ENCODE measurements at regions not wholly inside any gene's neighbourhood (a gene's known extent, or its start where the extent isn't known, plus 50 kb on each side); places are given as distances from the start of the nearest gene placed in this dataset.
A peak's percentile ranks its signal among the peaks of the same experiment; 100 is the strongest.

GRCh38 chr7:115868369-115868768, 162.2 kb downstream of the TFEC start:
- Histone ChIP-seq H3K9me3 (ENCODE audit: severe bottlenecking) (no peaks in the 10 kb centered on the region), H3K4me3 (ENCODE audit: severe bottlenecking) (no peak overlapping the region), H3K27ac (ENCODE audit: poor library complexity, severe bottlenecking) (no peak overlapping the region), H3K27me3 (ENCODE audit: insufficient read depth, poor library complexity, severe bottlenecking) (no peaks in the 10 kb centered on the region), H3K4me1 (ENCODE audit: insufficient read depth, poor library complexity, severe bottlenecking) (no peaks in the 10 kb centered on the region), H3K36me3 (ENCODE audit: low read depth) (no peaks in the 10 kb centered on the region)
- TF ChIP-seq CTCF (IDR thresholded peaks at IDR 0.05; ENCODE audit: poor library complexity, severe bottlenecking): no peak
- no peak; the same call in 2 of the 3 replicates for ATAC-seq (ENCODE audit: low read depth)
- no peak for DNase-seq (ENCODE audit: low spot score)

GRCh38 chr7:115864082-115864481, 166.5 kb downstream of the TFEC start:
- H3K9me3 ChIP-seq (ENCODE audit: severe bottlenecking): no peaks in the 10 kb centered on the region
- H3K27ac ChIP-seq (ENCODE audit: poor library complexity, severe bottlenecking): no peak overlapping the region
- no peak for ATAC-seq (ENCODE audit: low read depth)
- no peaks in the 10 kb centered on the region for H3K4me1 ChIP-seq (ENCODE audit: insufficient read depth, poor library complexity, severe bottlenecking)
- no peak for DNase-seq (ENCODE audit: low spot score)
- H3K4me3 ChIP-seq (ENCODE audit: severe bottlenecking): no peak overlapping the region
- no peaks in the 10 kb centered on the region for H3K36me3 ChIP-seq (ENCODE audit: low read depth)
- TF ChIP-seq CTCF (IDR thresholded peaks at IDR 0.05; ENCODE audit: poor library complexity, severe bottlenecking): no peak
- no peaks in the 10 kb centered on the region for H3K27me3 ChIP-seq (ENCODE audit: insufficient read depth, poor library complexity, severe bottlenecking)

GRCh38 chr7:115851291-115851690, 179.3 kb downstream of the TFEC start:
- H3K4me3 ChIP-seq (ENCODE audit: severe bottlenecking): no peak overlapping the region
- no peak for DNase-seq (ENCODE audit: low spot score)

GRCh38 chr7:115850774-115851173, 179.8 kb downstream of the TFEC start:
- DNase-seq (ENCODE audit: low spot score) (no peak), ATAC-seq (ENCODE audit: low read depth) (no peak)
- Histone ChIP-seq H3K9me3 (ENCODE audit: severe bottlenecking) (no peaks in the 10 kb centered on the region), H3K27ac (ENCODE audit: poor library complexity, severe bottlenecking) (no peak overlapping the region), H3K27me3 (ENCODE audit: insufficient read depth, poor library complexity, severe bottlenecking) (no peaks in the 10 kb centered on the region), H3K4me1 (ENCODE audit: insufficient read depth, poor library complexity, severe bottlenecking) (no peaks in the 10 kb centered on the region), H3K36me3 (ENCODE audit: low read depth) (no peaks in the 10 kb centered on the region), H3K4me3 (ENCODE audit: severe bottlenecking) (no peak overlapping the region)
- no peak for TF ChIP-seq CTCF (IDR thresholded peaks at IDR 0.05; ENCODE audit: poor library complexity, severe bottlenecking)

More at GRCh38 chr7:115851291-115851690, 179.3 kb downstream of the TFEC start:
- ATAC-seq (ENCODE audit: low read depth): no peak
- TF ChIP-seq CTCF (IDR thresholded peaks at IDR 0.05; ENCODE audit: poor library complexity, severe bottlenecking): peak; percentile 58
- Histone ChIP-seq H3K27ac (ENCODE audit: poor library complexity, severe bottlenecking) (no peak overlapping the region), H3K27me3 (ENCODE audit: insufficient read depth, poor library complexity, severe bottlenecking) (no peaks in the 10 kb centered on the region), H3K4me1 (ENCODE audit: insufficient read depth, poor library complexity, severe bottlenecking) (no peaks in the 10 kb centered on the region), H3K9me3 (ENCODE audit: severe bottlenecking) (no peaks in the 10 kb centered on the region), H3K36me3 (ENCODE audit: low read depth) (no peaks in the 10 kb centered on the region)

GRCh38 chr7:115844857-115845256, 185.7 kb downstream of the TFEC start:
- Histone ChIP-seq H3K36me3 (ENCODE audit: low read depth) (no peaks in the 10 kb centered on the region), H3K4me3 (ENCODE audit: severe bottlenecking) (no peak overlapping the region), H3K27me3 (ENCODE audit: insufficient read depth, poor library complexity, severe bottlenecking) (no peaks in the 10 kb centered on the region), H3K4me1 (ENCODE audit: insufficient read depth, poor library complexity, severe bottlenecking) (no peaks in the 10 kb centered on the region), H3K9me3 (ENCODE audit: severe bottlenecking) (no peaks in the 10 kb centered on the region), H3K27ac (ENCODE audit: poor library complexity, severe bottlenecking) (no peak overlapping the region)
- ATAC-seq (ENCODE audit: low read depth) (no peak), DNase-seq (ENCODE audit: low spot score) (no peak)
- TF ChIP-seq CTCF (IDR thresholded peaks at IDR 0.05; ENCODE audit: poor library complexity, severe bottlenecking): no peak

Data from RWPE2 (cell line).